NCI-H1105 (cell line): ENCODE measurements at regions not wholly inside any gene's neighbourhood (a gene's known extent, or its start where the extent isn't known, plus 50 kb on each side); places are given as distances from the start of the nearest gene placed in this dataset.
"Not testable (repeated sequence)": the region's sequence is repeated elsewhere in the genome, so short reads cannot be mapped to it uniquely, and the experiment has no call there.

ENCODE experiments used
- DNase-seq: peaks from one replicate; lab custom pipeline; 2025; lab: John Stamatoyannopoulos, UW

DNA sequence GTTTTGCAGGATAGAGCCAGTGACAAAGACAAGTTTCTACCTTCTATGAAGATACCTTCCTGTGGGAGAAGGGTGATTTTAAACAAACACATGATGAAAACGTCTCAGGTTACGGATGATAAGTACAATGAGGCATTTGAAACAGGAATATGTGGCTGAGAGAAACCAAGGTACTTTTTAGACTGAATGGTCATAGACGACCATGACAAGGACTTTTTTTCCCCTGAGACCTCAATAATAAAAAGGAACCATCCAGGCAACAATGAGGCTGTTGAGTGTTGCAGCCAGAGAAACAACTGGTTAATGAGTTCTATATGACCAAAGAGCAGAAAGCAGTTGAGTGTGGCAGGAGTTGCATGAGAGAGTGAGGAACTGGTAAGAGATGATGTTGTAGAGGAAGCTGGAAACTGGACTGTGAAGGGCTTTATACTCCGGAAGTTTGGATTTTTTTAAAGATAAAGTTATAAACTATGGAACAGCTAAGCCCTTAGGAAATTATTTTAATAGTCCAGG, 306.1 kb upstream of the CYRIA start:
- no peak for DNase-seq

DNA sequence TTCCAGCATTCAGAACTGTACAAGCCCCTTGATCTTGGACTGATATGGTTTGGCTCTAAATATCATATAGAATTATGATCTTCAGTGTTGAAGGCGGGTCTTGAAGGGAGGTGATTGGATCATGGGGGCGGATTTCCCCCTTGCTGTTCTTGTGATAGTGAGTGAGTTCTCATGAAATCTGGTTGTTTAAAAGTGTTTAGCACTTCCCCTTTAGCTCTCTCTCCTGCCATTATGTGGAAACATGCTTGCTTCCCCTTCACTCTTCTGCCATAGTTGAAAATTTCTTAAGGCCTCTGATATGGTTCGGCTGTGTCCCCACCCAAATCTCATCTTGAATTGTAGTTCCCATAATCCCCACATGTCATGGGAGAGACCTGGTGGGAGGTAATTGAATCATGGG, 305.3 kb upstream of the CYRIA start:
- not testable (repeated sequence) for DNase-seq

DNA sequence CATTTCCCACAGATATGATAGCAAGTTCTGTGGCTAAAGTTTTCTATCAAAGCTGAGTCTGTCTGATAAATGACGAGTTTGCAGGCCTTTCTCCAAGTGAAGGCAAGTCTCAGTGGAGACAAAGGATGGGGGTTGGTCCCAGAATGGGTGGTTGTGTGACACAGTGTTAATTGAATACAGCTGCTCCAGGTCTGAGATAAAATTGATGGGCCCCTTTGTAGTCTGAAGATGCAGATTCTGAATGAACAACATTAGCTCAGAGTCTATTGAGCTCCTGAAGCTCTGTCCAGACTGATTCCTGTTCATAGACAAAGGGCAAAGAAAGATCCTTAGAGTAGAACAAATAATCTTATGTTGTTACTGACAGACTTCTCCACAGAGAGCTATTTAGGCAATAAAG, 296.9 kb upstream of the CYRIA start:
- no peak for DNase-seq

DNA sequence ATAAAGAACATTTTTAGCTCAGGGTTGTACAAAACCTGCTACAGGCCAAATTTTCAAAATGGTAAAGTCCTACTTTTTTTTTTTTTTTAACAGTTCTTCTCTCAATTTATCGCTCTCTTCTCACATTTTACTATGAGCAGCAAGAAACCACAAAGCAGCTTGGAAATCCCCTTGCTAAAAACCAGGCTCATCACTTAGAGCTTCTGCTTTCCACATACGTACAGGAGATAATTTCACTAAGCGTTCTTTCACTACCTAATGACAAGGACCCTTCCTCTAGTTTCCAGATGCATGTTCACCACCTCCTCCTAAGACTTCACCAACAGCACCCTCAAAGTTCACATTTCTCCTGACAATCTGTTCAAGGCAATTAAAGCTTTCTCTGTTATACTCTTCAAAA, 294.9 kb upstream of the CYRIA start:
- DNase-seq, result no peak

GRCh38 chr2:16958266-16958665, 292.6 kb upstream of the CYRIA start:
- DNase-seq, result no peak

- DNase-seq, result no peak
Measured at GRCh38 chr2:16952805-16953204, 287.2 kb upstream of the CYRIA start.

DNA sequence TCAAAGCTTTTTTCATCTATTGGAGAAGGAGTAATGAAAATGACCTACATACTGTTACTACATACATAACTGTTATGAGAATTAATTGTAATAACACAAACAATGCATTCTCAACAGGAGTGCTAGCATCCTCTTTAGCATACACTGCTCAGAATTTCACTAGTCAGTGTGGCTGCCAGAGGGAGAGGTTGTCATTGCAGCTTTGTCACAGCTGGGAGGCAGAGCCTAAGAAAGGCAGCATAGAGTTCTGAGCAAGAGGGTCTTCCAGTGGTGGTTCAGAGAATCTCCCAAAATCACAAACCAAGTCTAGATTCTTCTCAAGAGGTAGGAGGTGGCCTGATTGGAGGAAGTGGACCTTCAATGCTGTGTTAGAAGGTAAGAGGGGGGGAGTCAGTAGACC, 286.7 kb upstream of the CYRIA start:
- no peak for DNase-seq

- no peak for DNase-seq
Measured at GRCh38 chr2:16950436-16950835, 284.8 kb upstream of the CYRIA start.

- no peak for DNase-seq
Measured at GRCh38 chr2:16948710-16949109, 283.1 kb upstream of the CYRIA start.

GRCh38 chr2:16948053-16948452, 282.4 kb upstream of the CYRIA start:
- DNase-seq, result peak; percentile 19

GRCh38 chr2:16943279-16943958, 277.8 kb upstream of the CYRIA start:
- DNase-seq, result no peak

DNA sequence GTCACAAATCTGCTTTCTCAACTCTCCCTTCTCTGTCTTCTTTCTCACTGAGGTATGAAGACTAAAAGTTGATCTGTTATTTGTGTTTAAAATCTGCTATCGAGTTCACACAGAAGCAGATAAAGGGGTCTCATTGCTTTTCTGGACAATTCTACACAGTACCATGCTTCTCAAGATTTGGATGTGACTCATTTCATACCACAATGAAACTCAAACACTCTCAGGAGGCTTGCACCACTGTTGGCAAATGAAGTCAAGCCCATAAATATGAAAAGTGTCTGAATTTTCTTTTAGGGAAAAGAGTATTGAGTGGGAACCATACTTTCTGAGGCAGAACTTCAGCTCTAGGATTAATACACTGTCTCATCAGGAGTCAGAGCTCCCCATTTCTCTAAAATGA, 274.6 kb upstream of the CYRIA start:
- DNase-seq, result no peak

GRCh38 chr2:16939771-16940170, 274.1 kb upstream of the CYRIA start:
- DNase-seq, result no peak

GRCh38 chr2:16933355-16933754, 267.7 kb upstream of the CYRIA start:
- no peak for DNase-seq

DNA sequence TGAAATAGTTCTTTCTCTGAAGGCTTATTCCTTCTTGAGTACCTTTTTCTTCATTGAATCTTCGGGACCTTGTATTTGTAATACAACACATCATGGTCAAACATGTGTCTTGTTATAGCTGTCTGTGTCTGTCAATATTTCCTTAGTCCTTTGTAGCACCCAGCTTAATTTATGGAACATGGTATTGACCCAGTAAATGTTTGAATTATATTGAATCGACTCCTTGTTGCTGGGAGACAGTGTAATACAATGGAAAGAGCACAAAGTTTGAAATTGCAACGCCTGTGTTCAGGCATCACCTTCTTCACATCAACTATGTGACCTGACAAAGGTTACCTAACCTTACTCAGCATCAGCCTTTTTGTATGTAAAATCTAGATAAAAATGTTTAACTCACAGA, 267.2 kb upstream of the CYRIA start:
- DNase-seq, result no peak

- DNase-seq, result no peak
Measured at GRCh38 chr2:16931441-16931840, 265.8 kb upstream of the CYRIA start.

GRCh38 chr2:16927398-16927797, 261.8 kb upstream of the CYRIA start:
- no peak for DNase-seq

DNA sequence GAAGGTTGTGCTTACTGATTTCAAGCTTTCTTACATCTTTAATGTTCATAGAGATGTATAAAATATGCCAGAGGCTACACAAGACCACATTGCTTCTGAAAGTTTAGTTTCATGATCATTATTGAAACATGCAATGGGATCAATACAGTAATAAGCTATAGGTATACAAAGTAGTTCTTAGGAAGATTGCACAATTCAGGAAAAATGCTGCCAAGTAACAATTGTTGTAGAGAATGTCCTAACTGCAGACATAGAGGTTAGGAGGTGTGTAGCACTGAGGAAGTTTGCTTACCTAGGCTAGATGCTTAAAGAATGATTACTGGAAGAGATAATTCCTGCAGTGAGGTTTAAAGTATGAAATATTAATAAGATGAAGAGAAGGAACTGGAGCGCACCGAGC, 259.5 kb upstream of the CYRIA start:
- no peak for DNase-seq

DNA sequence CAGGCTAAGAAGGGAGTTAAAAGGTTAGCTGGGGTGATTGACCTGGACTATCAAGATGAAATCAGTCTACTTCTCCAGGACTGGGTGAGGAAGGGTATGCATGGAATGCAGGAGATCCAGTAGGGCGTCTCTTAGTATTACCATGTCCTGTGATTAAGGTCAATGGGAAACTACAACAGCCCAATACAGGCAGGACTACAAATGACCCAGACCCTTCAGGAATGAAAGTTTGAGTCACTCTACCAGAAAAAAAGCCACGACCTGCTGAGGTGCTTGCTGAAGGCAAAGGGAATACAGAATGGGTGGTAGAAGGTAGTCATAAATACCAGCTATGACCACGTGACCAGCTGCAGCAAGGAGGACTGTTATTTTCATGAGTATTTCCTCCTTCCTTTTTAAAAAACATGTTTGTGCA, 249.7 kb upstream of the CYRIA start:
- not testable (repeated sequence) for DNase-seq

GRCh38 chr2:16911746-16912145, 246.1 kb upstream of the CYRIA start:
- no peak for DNase-seq

DNA sequence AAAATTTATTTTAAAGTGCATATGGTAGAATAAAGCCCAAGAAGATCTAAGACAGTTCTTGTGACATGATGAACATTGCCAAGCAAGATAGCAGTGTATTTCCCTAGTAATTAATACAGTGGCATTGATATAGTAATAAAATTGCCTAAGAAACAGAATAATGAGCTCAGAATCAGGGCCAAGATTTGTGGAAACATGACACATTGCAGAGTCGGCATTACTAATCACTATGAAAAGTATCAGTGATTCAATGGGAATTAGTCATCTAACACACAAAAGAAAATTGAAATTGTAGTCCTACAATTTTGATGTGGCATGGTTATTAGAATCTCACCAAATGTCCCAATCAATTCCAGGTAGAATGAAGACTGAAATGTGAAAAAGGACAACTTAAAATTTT, 243.0 kb upstream of the CYRIA start:
- no peak for DNase-seq

DNA sequence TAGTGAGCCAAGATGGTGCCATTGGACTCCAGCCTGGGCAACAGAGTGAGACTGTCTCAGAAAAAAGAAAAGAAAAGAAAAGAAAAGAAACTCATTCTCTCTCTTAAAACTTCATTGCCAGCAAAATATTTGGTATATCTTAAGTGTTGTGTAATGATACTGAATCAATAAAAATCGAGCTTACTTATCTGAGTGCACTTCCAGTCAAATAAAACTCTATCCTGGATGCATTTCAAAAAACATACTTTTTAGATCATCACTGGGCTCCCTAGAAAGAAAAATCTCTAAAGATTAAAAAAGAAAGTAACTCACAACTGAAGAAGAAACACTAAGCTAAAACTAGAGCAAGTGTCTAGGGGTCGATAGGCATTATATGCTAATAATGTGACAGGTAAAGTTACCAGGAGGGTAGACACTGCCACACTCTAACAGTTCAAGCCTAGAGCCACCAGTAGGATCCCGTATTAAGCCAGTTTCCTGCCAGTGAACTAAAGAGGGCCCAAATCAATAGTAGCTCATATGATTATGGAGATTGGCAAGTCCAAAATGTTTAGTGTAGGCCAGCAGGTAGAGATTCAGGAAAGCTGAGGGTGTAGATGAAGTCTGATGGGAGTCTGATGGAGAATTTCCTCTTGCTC, 242.1 kb upstream of the CYRIA start:
- DNase-seq, result no peak

DNA sequence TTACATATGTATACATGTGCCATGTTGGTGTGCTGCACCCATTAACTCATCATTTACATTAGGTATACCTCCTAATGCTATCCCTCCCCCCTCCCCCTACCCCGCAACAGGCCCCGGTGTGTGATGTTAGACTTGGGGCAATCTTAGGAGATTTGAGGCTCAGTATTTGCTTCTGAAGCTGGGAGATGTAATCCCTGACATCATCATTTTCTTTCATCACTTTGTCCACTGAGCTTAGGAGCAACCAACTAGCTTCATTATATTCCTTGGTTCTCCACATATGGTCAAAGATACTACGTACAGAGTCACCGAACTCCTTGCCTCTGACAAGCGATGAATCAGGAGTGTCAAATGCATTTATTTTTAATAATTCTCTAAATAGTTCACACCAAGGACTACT, 239.7 kb upstream of the CYRIA start:
- DNase-seq, result not testable (repeated sequence)
